Kidney (tissue), 13 donors: ENCODE measurements at regions not wholly inside any gene's neighbourhood (a gene's known extent, or its start where the extent isn't known, plus 50 kb on each side); places are given as distances from the start of the nearest gene placed in this dataset.
A peak's percentile ranks its signal among the peaks of the same experiment; 100 is the strongest.

Experiments
- DNase-seq, 5 donors: peaks; one replicate each; pipeline ENCODE4 v3.0.0-alpha.2; 2013 to 2020
- FAIRE-seq: peaks from 2 replicates; lab custom pipeline; 2012; peaks lifted over from hg19 to GRCh38; lab: Jason Lieb, UNC
- H3K27ac ChIP-seq, 2 donors: one replicate each; pipeline ENCODE4 v1.7.0; 2013; ENCODE audit warnings: low read depth in 2 of 2, low read length in 2 of 2, inconsistent platforms in 1 of 2
- H3K27me3 ChIP-seq: one replicate; pipeline ENCODE4 v1.7.1; 2013; ENCODE audit warnings: low read length, inconsistent platforms; ENCODE audit not compliant: control insufficient read depth, insufficient read depth
- H3K36me3 ChIP-seq, 3 donors: one replicate each; pipeline versions ENCODE4 v1.7.0 to v1.7.1; 2013; ENCODE audit warnings: low read length in 3 of 3, control low read depth in 1 of 3, inconsistent platforms in 1 of 3; ENCODE audit not compliant: insufficient read depth in 3 of 3, control insufficient read depth in 2 of 3
- H3K4me1 ChIP-seq, 3 donors: one replicate each; pipeline versions ENCODE4 v1.7.0 to v1.7.1; 2013; ENCODE audit warnings: low read length in 3 of 3, inconsistent platforms in 1 of 3, low read depth in 1 of 3; ENCODE audit not compliant: control insufficient read depth in 2 of 3, insufficient read depth in 2 of 3
- H3K4me3 ChIP-seq, 3 donors: one replicate each; pipeline versions ENCODE4 v1.7.0 to v1.8.1; 2013; ENCODE audit warnings: low read length in 3 of 3, control low read depth in 1 of 3, inconsistent platforms in 1 of 3
- H3K9ac ChIP-seq, 3 donors: one replicate each; pipeline versions ENCODE4 v1.7.0 to v1.7.1; 2013; ENCODE audit warnings: low read length in 3 of 3, control low read depth in 1 of 3, inconsistent platforms in 1 of 3
- H3K9me3 ChIP-seq, 3 donors: one replicate each; pipeline versions ENCODE4 v1.7.0 to v1.7.1; 2013; ENCODE audit warnings: low read length in 3 of 3, control low read depth in 1 of 3, inconsistent platforms in 1 of 3; ENCODE audit not compliant: control insufficient read depth in 2 of 3, insufficient read depth in 1 of 3
- intact Hi-C: fragments of 100-400 bp; cut with DNase I; formaldehyde crosslinking; loops from one replicate; pipeline ENCODE4 v1.11.1; 2022
- TF ChIP-seq, protein P1 (sequence below): IDR thresholded peaks from 3 replicates; pipeline ENCODE4 v1.5.1; 2012; ENCODE audit warnings: mild to moderate bottlenecking, moderate library complexity, borderline replicate concordance; ENCODE audit not compliant: insufficient read depth; ENCODE audit errors: extremely low read depth
- donor health status: control.
- donor health status: control.
- donor health status: control.
- donor health status: control.
- donor health status: control.
- donor health status: DM: yes; HTN: yes; CAD: no.
- donor health status: Normal renal cell carcinoma (clear cell type).

DNA sequence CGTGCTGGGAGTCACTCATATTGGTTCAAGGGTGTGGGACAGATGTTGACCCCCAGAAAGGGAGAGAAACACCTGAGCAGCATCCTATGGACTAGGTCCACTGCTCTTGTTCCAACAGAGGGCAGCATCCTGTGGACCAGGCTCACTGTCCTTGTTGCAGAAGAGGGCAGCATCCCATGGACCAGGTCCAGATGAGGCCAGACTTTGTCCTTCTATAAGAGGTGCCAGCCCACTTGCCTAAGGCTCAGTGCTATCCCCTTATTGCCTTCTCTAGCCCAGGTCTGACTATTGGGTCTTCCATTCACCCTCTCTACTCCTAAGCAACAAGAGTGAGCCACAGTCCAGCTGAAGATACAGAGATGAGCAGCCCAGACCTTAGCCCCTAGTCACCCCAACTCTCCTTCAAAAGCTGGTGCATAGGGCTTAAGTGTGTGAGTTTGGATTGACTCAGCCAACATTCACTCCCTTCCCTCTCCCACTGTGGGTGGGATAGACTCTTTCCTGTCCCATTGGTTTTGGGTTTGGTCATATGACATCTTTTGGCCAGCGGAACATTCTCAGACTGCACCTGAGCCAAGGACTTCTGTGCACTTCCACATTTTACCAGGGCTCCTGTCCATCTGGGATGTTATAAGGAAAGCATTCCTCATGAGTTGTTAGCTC lies 132.4 kb upstream of the GPC1 start:
- no peaks in the 10 kb centered on the region for H3K4me1 ChIP-seq
- H3K9ac ChIP-seq, result no peak overlapping the region
- H3K27me3 ChIP-seq, result no peaks in the 10 kb centered on the region
- H3K9me3 ChIP-seq, result no peaks in the 10 kb centered on the region
- TF ChIP-seq, protein P1, sequence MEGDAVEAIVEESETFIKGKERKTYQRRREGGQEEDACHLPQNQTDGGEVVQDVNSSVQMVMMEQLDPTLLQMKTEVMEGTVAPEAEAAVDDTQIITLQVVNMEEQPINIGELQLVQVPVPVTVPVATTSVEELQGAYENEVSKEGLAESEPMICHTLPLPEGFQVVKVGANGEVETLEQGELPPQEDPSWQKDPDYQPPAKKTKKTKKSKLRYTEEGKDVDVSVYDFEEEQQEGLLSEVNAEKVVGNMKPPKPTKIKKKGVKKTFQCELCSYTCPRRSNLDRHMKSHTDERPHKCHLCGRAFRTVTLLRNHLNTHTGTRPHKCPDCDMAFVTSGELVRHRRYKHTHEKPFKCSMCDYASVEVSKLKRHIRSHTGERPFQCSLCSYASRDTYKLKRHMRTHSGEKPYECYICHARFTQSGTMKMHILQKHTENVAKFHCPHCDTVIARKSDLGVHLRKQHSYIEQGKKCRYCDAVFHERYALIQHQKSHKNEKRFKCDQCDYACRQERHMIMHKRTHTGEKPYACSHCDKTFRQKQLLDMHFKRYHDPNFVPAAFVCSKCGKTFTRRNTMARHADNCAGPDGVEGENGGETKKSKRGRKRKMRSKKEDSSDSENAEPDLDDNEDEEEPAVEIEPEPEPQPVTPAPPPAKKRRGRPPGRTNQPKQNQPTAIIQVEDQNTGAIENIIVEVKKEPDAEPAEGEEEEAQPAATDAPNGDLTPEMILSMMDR, result no peak
- H3K36me3 ChIP-seq, result no peaks in the 10 kb centered on the region
- DNase-seq (peak in 1 of 5 donors; percentile 3), FAIRE-seq (no peak)
- H3K27ac ChIP-seq, result no peak overlapping the region
- intact Hi-C loops, result no loop called here
- no peak overlapping the region for H3K4me3 ChIP-seq

DNA sequence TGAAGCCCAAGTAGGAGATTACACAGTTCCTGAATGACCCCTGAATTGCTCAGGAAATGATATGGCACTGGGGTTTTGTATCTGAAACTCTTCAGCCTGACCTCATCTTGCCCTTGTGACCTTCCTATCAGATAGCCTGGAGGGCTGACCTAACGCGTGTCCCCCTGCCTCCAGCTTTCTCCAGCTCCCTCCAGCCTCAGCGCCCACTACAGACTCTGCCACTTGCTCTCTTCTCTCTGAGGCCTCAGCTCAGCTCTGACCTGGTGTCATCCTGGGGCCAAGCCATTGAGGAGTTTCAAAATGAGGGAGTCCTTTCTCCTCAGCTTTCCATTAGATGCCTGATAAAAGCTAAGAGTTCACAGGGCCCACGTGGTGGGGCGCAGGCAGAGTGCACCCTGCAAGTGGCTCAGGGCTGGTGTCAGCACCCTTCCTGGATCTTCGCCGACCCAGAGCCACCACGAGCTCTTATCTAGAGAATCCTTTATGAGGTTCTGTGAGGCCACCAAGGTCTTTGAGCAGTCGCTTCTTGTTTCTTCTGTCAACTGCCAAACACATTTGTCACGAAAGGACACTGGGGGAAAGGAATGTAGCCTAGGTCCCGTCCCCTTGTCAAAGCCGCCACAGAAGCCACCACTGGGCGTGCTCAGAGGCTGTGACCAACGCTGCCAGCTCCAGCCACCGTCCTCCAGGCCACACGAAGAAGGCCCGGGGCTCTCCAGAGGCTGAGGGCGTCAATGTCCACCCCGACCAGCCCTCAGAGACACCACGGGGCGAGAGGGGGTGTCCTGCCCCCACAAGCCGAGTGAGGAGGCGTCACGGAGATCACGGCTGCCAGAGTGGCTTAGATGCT lies 131.3 kb upstream of the GPC1 start:
- no peak overlapping the region for H3K4me3 ChIP-seq
- H3K36me3 ChIP-seq, result no peaks in the 10 kb centered on the region
- intact Hi-C loops, result no loop called here
- no peak overlapping the region for H3K9ac ChIP-seq
- H3K27me3 ChIP-seq, result no peaks in the 10 kb centered on the region
- FAIRE-seq, result no peak
- H3K9me3 ChIP-seq, result no peaks in the 10 kb centered on the region
- TF ChIP-seq, protein P1, result no peak
- DNase-seq, result peak in 2 of 5 donors; percentile 3 to 24
- H3K4me1 ChIP-seq, result no peaks in the 10 kb centered on the region
- H3K27ac ChIP-seq, result no peak overlapping the region

DNA sequence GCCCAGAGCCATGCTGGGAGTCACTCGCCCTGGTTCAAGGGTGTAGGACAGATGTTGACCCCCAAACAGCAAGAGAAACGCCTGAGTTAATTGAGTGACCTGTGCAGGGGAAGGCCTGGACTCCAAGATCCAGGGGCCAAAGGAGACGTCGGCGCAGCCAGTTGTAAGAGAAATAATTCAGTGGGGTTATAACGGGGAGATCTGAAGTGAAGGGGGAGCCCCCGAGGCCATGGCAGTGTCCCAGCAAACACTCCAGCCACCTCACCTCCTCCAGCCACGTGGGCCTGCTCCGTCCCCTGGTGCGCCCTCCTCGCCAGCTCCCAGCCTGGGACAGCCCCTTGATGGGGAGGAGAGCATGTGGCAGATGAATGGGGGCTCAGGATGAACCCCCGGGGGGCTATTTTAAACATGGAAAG lies 130.7 kb upstream of the GPC1 start:
- H3K4me1 ChIP-seq, result no peaks in the 10 kb centered on the region
- H3K9ac ChIP-seq, result no peak overlapping the region
- FAIRE-seq, result no peak
- no peak overlapping the region for H3K4me3 ChIP-seq
- DNase-seq, result peak in 2 of 5 donors; percentile 6 to 9
- TF ChIP-seq, protein P1, result no peak
- intact Hi-C loops, result no loop called here
- no peaks in the 10 kb centered on the region for H3K27me3 ChIP-seq
- no peak overlapping the region for H3K27ac ChIP-seq
- no peaks in the 10 kb centered on the region for H3K36me3 ChIP-seq
- no peaks in the 10 kb centered on the region for H3K9me3 ChIP-seq
